HCT116 (cell line): ENCODE measurements at regions not wholly inside any gene's neighbourhood (a gene's known extent, or its start where the extent isn't known, plus 50 kb on each side); places are given as distances from the start of the nearest gene placed in this dataset.

Experiments
- ATAC-seq: fragments of 200-7000 bp; cut with Tn5 transposase; 2 replicates; pipeline ENCODE4 v1.9.1; 2020; ENCODE audit warnings: mild to moderate bottlenecking, moderate library complexity
- BruUV-seq: library from RNA; stranded (reverse); fragments of 400-500 nt; replicated peaks from 2 replicates; lab custom pipeline; 2021; lab: Mats Ljungman, UMichigan
- CTCF ChIA-PET: fragments of 300-600 bp; sonication (Branson Sonifier 250); formaldehyde crosslinking; loops from one replicate; lab custom pipeline; 2021; ENCODE audit warnings: antibody characterized with exemption; lab: Charles Lee
- POLR2A ChIA-PET: fragments of 300-600, 350-600 bp; sonication (Branson Sonifier 250); formaldehyde crosslinking; loops from one replicate; lab custom pipeline; 2021; ENCODE audit warnings: antibody characterized with exemption; lab: Charles Lee
- RAD21 ChIA-PET, 2 experiments: fragments of 300-600 bp; sonication (Branson Sonifier 250); formaldehyde crosslinking; loops; one replicate each; lab custom pipeline; 2023; ENCODE audit warnings: low total read pairs in 2 of 2; ENCODE audit not compliant: uncharacterized antibody in 2 of 2, unreplicated experiment in 2 of 2, low non-redundant PET in 1 of 2; lab: Charles Lee
- DNase-seq: peaks from one replicate; pipeline ENCODE4 v3.0.0-alpha.2; 2010; ENCODE audit warnings: low read depth, low spot score
- H2AFZ ChIP-seq: fragments of 200-600 bp; shearing (Covaris generic), sonication (generic); 2 replicates; pipeline ENCODE4 v1.6.1; 2017; ENCODE audit warnings: low read depth, mixed run types, mixed read lengths, antibody characterized with exemption, low read length; ENCODE audit not compliant: poor library complexity, severe bottlenecking
- H3K27ac ChIP-seq: 2 replicates; pipeline ENCODE4 v1.5.1; 2012; ENCODE audit warnings: low read depth, low read length
- H3K27me3 ChIP-seq: fragments of 200-600 bp; sonication (generic); 2 replicates; pipeline ENCODE4 v1.6.1; 2016; ENCODE audit warnings: mixed run types, low read length, mixed read lengths; ENCODE audit not compliant: insufficient read depth
- H3K36me3 ChIP-seq, 2 experiments: fragments of 200-500 bp in 1 of 2; fragments of 200-600 bp in 1 of 2; sonication (Bioruptor generic) in 1 of 2; sonication (generic) in 1 of 2; 2 replicates each; pipeline versions ENCODE4 v1.5.1 to v1.6.1; 2014 to 2016; ENCODE audit warnings: low read length in 2 of 2, inconsistent platforms in 1 of 2, mixed read lengths in 1 of 2, mixed run types in 1 of 2; ENCODE audit not compliant: insufficient read depth in 2 of 2, control insufficient read depth in 1 of 2
- H3K4me1 ChIP-seq, 2 experiments: fragments of 200-600 bp in 1 of 2; sonication (generic) in 1 of 2; 2 replicates each; pipeline versions ENCODE4 v1.5.1 to v1.6.1; 2012 to 2017; ENCODE audit warnings: low read length in 2 of 2, inconsistent platforms in 1 of 2, mild to moderate bottlenecking in 1 of 2, mixed read lengths in 1 of 2, mixed run types in 1 of 2, moderate library complexity in 1 of 2; ENCODE audit not compliant: insufficient read depth in 2 of 2, control insufficient read depth in 1 of 2
- H3K4me2 ChIP-seq: fragments of 200-600 bp; sonication (generic); 2 replicates; pipeline ENCODE4 v1.6.1; 2017; ENCODE audit warnings: mixed run types, low read length, mixed read lengths
- H3K4me3 ChIP-seq, 2 experiments: fragments of 200-600 bp in 1 of 2; sonication (generic) in 1 of 2; replicated peaks in 1 of 2; 2 replicates each; pipeline ENCODE4 v1.5.1; 2011 to 2016; ENCODE audit warnings: low read length in 2 of 2, control low read depth in 1 of 2, low read depth in 1 of 2, mild to moderate bottlenecking in 1 of 2, mixed read lengths in 1 of 2, mixed run types in 1 of 2
- H3K79me2 ChIP-seq: fragments of 200-600 bp; sonication (generic); 2 replicates; pipeline ENCODE4 v1.6.1; 2017; ENCODE audit warnings: mild to moderate bottlenecking, mixed run types, low read length, moderate library complexity, mixed read lengths; ENCODE audit not compliant: insufficient read depth
- H3K9ac ChIP-seq: fragments of 200-600 bp; sonication (generic); 2 replicates; pipeline ENCODE4 v1.6.1; 2016; ENCODE audit warnings: low read length, mixed read lengths
- H3K9me2 ChIP-seq: fragments of 200-600 bp; sonication (generic), shearing (Covaris generic); 2 replicates; pipeline ENCODE4 v1.6.1; 2017; ENCODE audit warnings: mixed run types, mild to moderate bottlenecking, moderate library complexity; ENCODE audit not compliant: insufficient read depth
- H3K9me3 ChIP-seq, 2 experiments: fragments of 200-500 bp in 1 of 2; fragments of 200-600 bp in 1 of 2; sonication (Bioruptor generic) in 1 of 2; sonication (generic) in 1 of 2; 2 replicates each; pipeline ENCODE4 v1.6.1; 2014 to 2017; ENCODE audit warnings: low read length in 2 of 2, mixed read lengths in 2 of 2, inconsistent platforms in 1 of 2, low read depth in 1 of 2, mild to moderate bottlenecking in 1 of 2, mixed run types in 1 of 2, moderate library complexity in 1 of 2; ENCODE audit not compliant: control insufficient read depth in 1 of 2, insufficient read depth in 1 of 2
- H4K20me1 ChIP-seq: fragments of 200-600 bp; sonication (generic), shearing (Covaris generic); 2 replicates; pipeline ENCODE4 v1.6.1; 2017; ENCODE audit warnings: mixed run types, mild to moderate bottlenecking, moderate library complexity; ENCODE audit not compliant: insufficient read depth
- ATF3 ChIP-seq: IDR thresholded peaks from 2 replicates; pipeline ENCODE4 v1.6.1; 2012
- CBX3 ChIP-seq: IDR thresholded peaks from 2 replicates; pipeline ENCODE4 v1.6.1; 2012; ENCODE audit warnings: low read depth
- CEBPB ChIP-seq: IDR thresholded peaks from 2 replicates; pipeline ENCODE4 v1.6.1; 2012; ENCODE audit warnings: low read depth
- CTCF ChIP-seq, 3 experiments: fragments of 200-600 bp in 1 of 3; sonication (generic) in 1 of 3; IDR thresholded peaks in 2 of 3; conservative IDR thresholded peaks in 1 of 3; 2 replicates each; pipeline ENCODE4 v1.5.1; 2012 to 2017; ENCODE audit warnings: low read depth in 2 of 3, low read length in 2 of 3, antibody characterized with exemption in 1 of 3, borderline replicate concordance in 1 of 3, control low read depth in 1 of 3, mild to moderate bottlenecking in 1 of 3, mixed read lengths in 1 of 3, mixed run types in 1 of 3, moderate library complexity in 1 of 3; ENCODE audit not compliant: insufficient read depth in 1 of 3
- ELF1 ChIP-seq: IDR thresholded peaks from 2 replicates; pipeline ENCODE4 v1.6.1; 2012; ENCODE audit warnings: low read depth, borderline replicate concordance
- EZH2phosphoT487 ChIP-seq: fragments of 200-600 bp; IDR thresholded peaks from 2 replicates; pipeline ENCODE4 v1.6.1; 2018; ENCODE audit warnings: antibody characterized with exemption, borderline replicate concordance
- FOSL1 ChIP-seq: IDR thresholded peaks from 2 replicates; pipeline ENCODE4 v1.6.1; 2012; ENCODE audit warnings: low read depth
- JUND ChIP-seq: IDR thresholded peaks from 2 replicates; pipeline ENCODE4 v1.6.1; 2012
- POLR2A ChIP-seq: IDR thresholded peaks from 2 replicates; pipeline ENCODE4 v1.7.0; 2011; ENCODE audit warnings: borderline replicate concordance; ENCODE audit not compliant: insufficient read depth, insufficient read length; ENCODE audit errors: extremely low read depth
- REST ChIP-seq: IDR thresholded peaks from 2 replicates; pipeline ENCODE4 v1.6.1; 2012; ENCODE audit warnings: low read depth
- SIN3A ChIP-seq: IDR thresholded peaks from 2 replicates; pipeline ENCODE4 v1.6.1; 2012; ENCODE audit warnings: low read depth
- TCF7L2 ChIP-seq: IDR thresholded peaks from 2 replicates; pipeline ENCODE4 v1.7.0; 2011; ENCODE audit warnings: borderline replicate concordance, inconsistent platforms; ENCODE audit not compliant: insufficient read depth, insufficient read length; ENCODE audit errors: extremely low read depth
- YY1 ChIP-seq: IDR thresholded peaks from 2 replicates; pipeline ENCODE4 v1.6.1; 2011; ENCODE audit warnings: low read length, low read depth, moderate library complexity, mild to moderate bottlenecking; ENCODE audit not compliant: insufficient replicate concordance; ENCODE audit errors: extremely low read depth
- ZFX ChIP-seq: fragments of 450-650 bp; IDR thresholded peaks from 2 replicates; pipeline ENCODE4 v1.6.1; 2017
- ZNF274 ChIP-seq: fragments of 200-500 bp; sonication (Bioruptor generic); IDR thresholded peaks from 2 replicates; pipeline ENCODE4 v1.6.1; 2014; ENCODE audit warnings: mild to moderate bottlenecking, low read depth, low read length, inconsistent platforms
- intact Hi-C: fragments of 100-400 bp; cut with micrococcal nuclease; formaldehyde crosslinking; loops from 2 replicates; pipeline ENCODE4 v1.10.0; 2022

- ChIA-PET POLR2A (no interaction called here), CTCF (interaction anchor here (1.0 kb wide), 1 partner anchor 1487 kb away, joined by 3 read pairs; no protein-coding TSS in a partner anchor), RAD21 (no interaction called here)
- Histone ChIP-seq H3K27ac (no peak overlapping the region), H2AFZ (no peak overlapping the region), H3K9me3 (peaks cover 0 to 9% of the 10 kb centered on the region in 2 experiments; a peak in 1 of 4 replicates), H3K27me3 (no peaks in the 10 kb centered on the region), H3K4me3 (no peak overlapping the region), H3K4me2 (no peak overlapping the region), H3K9ac (no peak overlapping the region), H3K9me2 (no peaks in the 10 kb centered on the region), H3K79me2 (no peaks in the 10 kb centered on the region), H3K36me3 (no peaks in the 10 kb centered on the region), H4K20me1 (no peaks in the 10 kb centered on the region), H3K4me1 (no peaks in the 10 kb centered on the region)
- no peak for DNase-seq
- BruUV-seq = no TSS peak
- TF ChIP-seq ZNF274 (no peak), ATF3 (no peak), CEBPB (no peak), ZFX (no peak)
- intact Hi-C loops = no loop called here
- no peak for ATAC-seq
These were observed 1068.6 kb downstream of the TAF11L14 start for GRCh38 chr5:18702821-18703220.

GRCh38 chr5:18712936-18713485 lies 1078.8 kb downstream of the TAF11L14 start:
- no TSS peak for BruUV-seq
- Histone ChIP-seq H3K4me2 (no peak overlapping the region), H3K9me3 (peaks cover 5 to 17% of the 10 kb centered on the region in 2 experiments; a peak in 1 of 4 replicates), H3K27ac (no peak overlapping the region), H3K4me1 (no peaks in the 10 kb centered on the region), H3K4me3 (no peak overlapping the region), H4K20me1 (no peaks in the 10 kb centered on the region), H2AFZ (no peak overlapping the region), H3K36me3 (no peaks in the 10 kb centered on the region), H3K9me2 (no peaks in the 10 kb centered on the region), H3K79me2 (no peaks in the 10 kb centered on the region), H3K9ac (no peak overlapping the region), H3K27me3 (no peaks in the 10 kb centered on the region)
- DNase-seq (no peak), ATAC-seq (no peak)
- ChIA-PET CTCF (no interaction called here), RAD21 (no interaction called here), POLR2A (no interaction called here)
- intact Hi-C loops = no loop called here
- TF ChIP-seq POLR2A = no peak
- no peak for TF ChIP-seq JUND
- no peak for TF ChIP-seq SIN3A
- TF ChIP-seq YY1 = no peak
- no peak for TF ChIP-seq ZFX
- no peak for TF ChIP-seq CTCF (IDR thresholded peaks at IDR 0.05 in 2 of 3, conservative IDR thresholded peaks at IDR 0.05 in 1 of 3; ENCODE audit: borderline replicate concordance in 1 of 3, insufficient read depth in 1 of 3, low read depth in 2 of 3, low read length in 2 of 3)
- no peak for TF ChIP-seq FOSL1
- no peak for TF ChIP-seq CBX3
- no peak for TF ChIP-seq EZH2phosphoT487
- TF ChIP-seq REST = no peak
- no peak for TF ChIP-seq ELF1
- no peak for TF ChIP-seq TCF7L2
- no peak for TF ChIP-seq CEBPB
